Omental fat pad (tissue), 3 donors: ENCODE measurements at regions not wholly inside any gene's neighbourhood (a gene's known extent, or its start where the extent isn't known, plus 50 kb on each side); places are given as distances from the start of the nearest gene placed in this dataset.
A peak's percentile ranks its signal among the peaks of the same experiment; 100 is the strongest.

Source experiments
- ATAC-seq: fragments of 150-250 bp; one replicate; pipeline ENCODE4 v1.9.1; 2016; ENCODE audit warnings: mild to moderate bottlenecking, moderate library complexity; ENCODE audit not compliant: low FRiP score
- DNase-seq: peaks from one replicate; pipeline ENCODE4 v3.0.0-alpha.2; 2019; ENCODE audit warnings: low spot score
- CTCF ChIP-seq, 3 donors: fragments of 450-650 bp; IDR thresholded peaks; one replicate each; pipeline ENCODE4 v1.5.1; 2016 to 2017; ENCODE audit warnings: antibody characterized with exemption in 3 of 3, mild to moderate bottlenecking in 3 of 3, moderate library complexity in 2 of 3

DNA sequence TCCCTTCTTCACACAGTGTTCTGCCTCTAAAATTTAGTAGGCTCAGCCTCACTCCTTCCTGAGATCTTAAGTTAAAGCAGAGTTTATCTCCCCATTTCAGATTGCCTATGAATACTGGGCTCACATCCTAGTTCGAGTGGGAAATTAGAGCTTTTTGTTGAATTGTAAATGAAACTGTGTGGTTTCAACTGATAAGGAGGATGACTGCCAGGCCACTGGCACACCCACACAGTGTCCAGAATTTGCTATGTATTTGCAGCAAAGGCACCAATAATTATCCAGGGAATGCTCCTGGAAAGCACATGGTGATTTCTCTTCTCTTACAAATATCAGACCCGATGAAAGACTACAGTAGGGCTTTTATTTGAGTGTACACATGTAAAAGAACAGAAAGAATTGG is 308.1 kb upstream of the COL8A1 start:
- DNase-seq (no peak), ATAC-seq (no peak)
- TF ChIP-seq CTCF (IDR thresholded peaks at IDR 0.05), result no peak

DNA sequence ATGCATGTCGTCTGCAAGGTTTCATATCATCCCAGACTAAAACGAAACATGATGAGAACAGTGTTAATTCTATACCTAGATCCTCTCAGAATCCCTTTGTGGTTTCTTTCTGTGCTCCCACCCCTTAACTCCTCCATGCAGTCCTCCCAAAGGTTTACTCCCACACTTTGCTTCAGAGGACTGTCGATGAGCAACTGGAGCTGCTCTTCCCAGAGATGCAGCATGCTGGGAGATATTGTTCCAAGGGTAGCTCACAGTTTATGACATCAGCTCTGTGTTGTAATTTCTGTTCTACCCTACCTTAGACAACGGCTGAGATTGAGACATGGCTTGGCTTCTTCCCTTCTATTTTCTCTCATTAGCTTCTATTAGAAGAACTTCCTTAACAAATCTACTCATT is 313.0 kb upstream of the COL8A1 start:
- DNase-seq (no peak), ATAC-seq (peak; percentile 73)
- no peak for TF ChIP-seq CTCF (IDR thresholded peaks at IDR 0.05)

DNA sequence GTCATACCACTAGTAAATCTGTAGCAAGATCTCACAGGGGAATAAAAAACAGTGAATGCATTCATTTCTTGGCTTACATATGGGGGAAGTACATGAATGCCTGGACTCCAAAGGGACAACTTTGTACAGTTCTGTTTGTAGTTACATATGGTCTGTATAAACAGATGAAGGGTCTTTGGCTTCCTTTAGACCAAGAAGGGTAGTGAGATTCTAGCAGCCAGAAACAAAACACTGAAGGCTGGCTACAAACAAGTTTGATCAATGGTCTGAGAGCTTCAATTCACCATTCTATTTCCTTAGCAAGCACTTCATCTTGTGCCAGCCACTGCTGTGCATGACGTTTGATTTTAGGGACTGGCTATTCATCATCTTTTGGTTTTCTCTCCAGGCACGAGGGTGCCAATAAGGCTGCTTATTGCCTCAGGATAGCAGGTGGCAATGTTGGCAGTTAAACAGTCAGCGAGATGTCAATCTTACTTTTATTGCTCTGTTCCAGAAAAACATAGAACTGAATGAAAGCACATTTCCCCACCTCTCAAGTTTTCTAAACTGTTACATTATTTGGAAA is 313.7 kb upstream of the COL8A1 start:
- no peak for TF ChIP-seq CTCF (IDR thresholded peaks at IDR 0.05)

DNA sequence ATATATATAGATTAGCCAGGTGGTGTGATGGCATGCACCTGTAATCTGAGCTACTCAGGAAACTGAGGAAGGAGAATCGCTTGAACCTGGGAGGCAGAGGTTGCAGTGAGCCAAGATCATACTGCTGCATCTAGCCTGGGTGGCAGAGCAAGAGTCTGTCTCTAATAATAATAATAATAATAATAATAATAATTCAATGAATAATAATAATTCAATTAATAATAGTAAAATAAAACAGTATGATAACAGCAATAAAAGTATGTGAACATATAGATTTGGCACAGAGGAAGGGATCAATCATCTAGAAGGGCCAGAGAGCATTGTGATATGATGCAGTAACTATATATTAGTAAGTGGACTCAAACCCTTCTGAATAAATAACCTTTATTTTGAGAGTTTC is 314.5 kb upstream of the COL8A1 start:
- no peak for DNase-seq
- TF ChIP-seq CTCF (IDR thresholded peaks at IDR 0.05), result no peak
- ATAC-seq, result no peak

More for the DNA sequence above, 313.7 kb upstream of the COL8A1 start:
- ATAC-seq, result no peak
- DNase-seq, result no peak

DNA sequence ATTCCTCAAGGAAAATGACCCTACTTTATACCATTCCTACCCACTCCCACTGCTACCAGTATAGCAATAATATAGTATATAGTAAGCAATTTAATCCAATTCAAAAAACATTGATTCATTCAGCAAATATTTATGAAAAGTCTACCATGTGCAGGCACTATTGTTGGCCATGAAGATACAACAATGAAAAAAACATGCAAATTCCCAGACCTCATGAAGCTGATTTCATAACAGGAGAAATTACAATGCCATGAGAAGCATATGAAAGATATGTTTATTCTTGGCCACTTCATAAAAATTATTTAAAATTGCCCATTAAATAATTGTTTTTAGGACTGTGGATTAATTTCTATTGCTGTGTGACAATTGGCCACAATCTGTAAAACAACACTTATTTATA is 315.8 kb upstream of the COL8A1 start:
- TF ChIP-seq CTCF (IDR thresholded peaks at IDR 0.05), result no peak
- DNase-seq, result no peak
- no peak for ATAC-seq

- DNase-seq (no peak), ATAC-seq (no peak)
- TF ChIP-seq CTCF (IDR thresholded peaks at IDR 0.05), result no peak
Measured at GRCh38 chr3:99321261-99321660, 317.1 kb upstream of the COL8A1 start.

GRCh38 chr3:99319961-99320360 is 318.4 kb upstream of the COL8A1 start:
- ATAC-seq (no peak), DNase-seq (no peak)
- TF ChIP-seq CTCF (IDR thresholded peaks at IDR 0.05), result no peak
